ENCODE measurements at regions not wholly inside any gene's neighbourhood (a gene's known extent, or its start where the extent isn't known, plus 50 kb on each side); places are given as distances from the start of the nearest gene placed in this dataset.
"Not testable (repeated sequence)": the region's sequence is repeated elsewhere in the genome, so short reads cannot be mapped to it uniquely, and the experiment has no call there.

DNA sequence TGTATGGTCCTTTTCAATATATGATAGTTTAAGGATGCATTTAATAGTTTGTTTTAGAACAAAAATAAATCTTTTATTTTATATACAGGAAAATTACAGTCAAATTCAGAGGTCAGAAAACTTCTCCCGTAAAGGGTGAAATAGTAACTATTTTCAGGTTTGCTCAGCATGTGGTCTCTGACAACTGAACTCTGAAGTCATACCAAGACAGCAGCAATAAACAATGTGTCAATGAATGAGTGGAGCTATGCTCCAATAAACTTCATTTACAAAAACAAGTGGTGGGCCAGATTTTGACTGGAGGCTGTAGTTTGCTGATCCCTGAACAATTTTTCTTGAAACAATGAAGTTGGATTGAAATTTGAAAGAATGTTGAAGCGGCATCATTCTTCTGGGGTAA is 123.6 kb downstream of the ZNF248 start:
- DNase-seq, result no peak

DNA sequence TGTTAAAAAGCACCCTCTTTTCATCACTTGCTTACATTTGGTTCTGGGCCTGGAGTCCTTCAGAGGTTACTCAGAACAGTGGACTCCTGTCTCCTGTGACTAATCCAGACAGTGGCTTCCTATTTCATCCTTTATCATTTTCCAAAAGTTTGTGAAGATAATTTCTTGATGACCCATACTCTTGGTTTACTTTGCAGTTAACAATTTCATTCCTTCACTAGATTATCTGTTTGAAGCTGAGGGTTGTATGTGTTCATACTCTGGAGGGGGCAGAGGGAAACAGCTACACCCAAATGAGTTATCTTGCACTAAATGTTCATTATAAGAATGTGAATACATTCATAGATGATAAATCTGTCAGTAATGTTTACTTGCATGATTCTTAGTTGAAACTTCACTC is 124.7 kb downstream of the ZNF248 start:
- DNase-seq, result no peak

DNA sequence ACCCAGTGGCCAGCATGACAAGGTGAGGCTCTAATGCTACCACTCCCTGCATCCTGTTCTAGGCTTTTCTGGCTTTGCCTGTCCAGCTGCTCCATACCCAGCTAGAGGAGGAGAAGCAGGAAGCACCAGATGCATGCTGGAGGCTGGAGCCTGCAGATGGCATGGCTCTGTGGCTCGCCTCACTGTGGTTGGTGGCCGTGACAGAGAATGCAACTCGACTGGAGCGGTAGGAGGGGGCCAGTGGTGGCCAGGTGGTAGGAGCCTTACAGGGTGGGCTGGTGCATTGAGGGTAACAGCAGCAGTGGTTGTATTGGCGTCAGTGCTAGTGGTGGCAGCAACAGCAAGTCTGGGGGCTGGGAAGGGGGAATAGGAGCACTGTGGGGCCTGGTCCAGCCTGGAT is 128.6 kb downstream of the ZNF248 start:
- DNase-seq, result no peak

DNA sequence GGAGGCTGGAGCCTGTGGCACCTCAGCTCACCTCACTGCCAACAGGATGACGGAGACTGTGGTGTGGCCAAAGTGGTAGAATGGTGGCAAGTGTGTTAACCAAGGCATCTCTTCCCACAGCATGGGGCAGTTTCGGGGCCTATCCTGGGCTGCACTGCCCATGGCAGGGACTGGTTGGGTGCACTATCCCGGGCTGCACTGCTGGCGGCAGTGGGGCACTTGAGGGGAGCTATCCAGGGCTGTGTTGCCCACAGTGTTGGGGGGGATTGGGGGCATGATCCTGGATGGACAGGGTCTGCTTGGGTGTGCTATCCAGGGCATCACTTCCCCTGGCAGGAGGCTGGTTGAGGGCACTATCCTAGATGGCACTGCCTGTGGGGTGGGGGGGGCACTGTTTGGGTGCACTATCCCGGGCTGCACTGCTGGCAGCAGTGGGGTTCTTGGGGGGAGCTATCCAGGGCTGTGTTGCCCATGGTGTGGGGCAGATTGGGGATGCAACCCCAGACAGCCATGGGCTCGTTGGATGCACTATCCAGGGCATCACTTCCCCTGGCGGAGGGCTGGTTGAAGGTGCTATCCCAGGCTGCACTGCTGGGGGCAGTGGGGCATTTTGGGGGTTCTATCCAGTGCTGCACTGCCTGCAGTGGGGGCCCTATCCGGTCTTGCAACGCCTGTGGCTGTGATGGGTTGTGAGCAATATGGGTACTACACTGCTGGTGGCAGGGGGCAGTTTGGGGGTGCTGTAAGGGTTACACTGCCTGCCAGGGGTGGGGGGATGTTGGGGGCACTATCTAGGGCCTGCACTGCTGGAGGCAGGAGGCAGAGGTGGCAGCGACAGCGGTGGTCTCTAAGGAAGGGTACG is 129.7 kb downstream of the ZNF248 start:
- DNase-seq, result no peak

DNA sequence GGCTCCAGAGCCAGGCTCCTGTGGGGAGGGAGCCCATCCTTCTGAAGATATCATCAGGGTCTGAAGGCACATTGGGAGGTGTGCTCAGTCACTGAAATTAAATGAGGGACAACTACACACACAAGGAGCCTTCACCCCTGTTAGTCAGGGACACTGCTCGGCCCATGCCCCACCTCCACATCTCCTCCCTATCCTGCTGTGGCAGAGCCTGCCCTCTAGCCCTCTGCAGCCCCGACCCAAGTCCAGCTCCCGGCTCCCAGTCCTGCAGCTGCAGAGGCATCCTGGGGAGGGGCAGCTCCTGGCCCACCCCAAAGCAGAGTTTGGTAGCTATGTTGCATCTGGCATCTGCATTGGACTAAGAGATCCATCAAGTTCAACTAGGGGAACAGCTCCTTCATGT is 136.3 kb downstream of the ZNF248 start:
- DNase-seq, result no peak

DNA sequence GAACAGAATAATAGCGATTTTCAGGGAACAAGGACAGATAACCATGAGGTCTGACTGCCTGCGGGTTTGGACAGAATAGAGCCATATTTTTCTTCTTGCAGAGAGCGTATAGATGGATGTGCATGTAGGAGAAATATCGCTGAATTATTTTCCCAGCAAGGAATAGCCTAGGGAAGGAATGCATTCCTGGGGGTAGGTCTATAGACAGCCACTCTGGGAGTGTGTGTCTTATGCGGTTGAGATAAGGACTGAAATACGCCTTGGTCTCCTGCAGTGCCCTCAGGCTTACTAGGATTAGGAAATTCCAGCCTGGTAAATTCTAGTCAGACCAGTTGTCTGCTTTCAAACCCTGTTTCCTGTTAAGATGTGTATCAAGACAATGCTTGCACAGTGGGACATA is 139.3 kb downstream of the ZNF248 start:
- DNase-seq, result not testable (repeated sequence)

DNA sequence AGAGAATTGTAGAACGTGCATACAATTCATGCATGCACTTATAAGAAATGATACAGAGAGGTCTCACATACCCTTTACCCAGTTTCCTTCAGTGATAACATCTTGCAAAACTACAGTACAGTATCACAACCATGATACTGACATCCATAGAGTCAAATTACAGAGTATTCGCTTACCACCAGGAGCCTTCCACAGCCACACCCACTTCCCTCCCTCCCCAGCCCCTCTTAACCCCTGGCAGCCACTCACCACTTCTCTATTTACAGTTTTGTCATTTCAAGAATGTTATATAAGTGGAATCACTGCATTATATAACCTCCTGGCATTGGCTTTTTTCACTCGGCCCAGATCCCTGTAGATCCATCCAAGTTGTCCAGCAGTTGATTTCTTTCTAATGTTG is 143.8 kb downstream of the ZNF248 start:
- DNase-seq, result no peak

DNA sequence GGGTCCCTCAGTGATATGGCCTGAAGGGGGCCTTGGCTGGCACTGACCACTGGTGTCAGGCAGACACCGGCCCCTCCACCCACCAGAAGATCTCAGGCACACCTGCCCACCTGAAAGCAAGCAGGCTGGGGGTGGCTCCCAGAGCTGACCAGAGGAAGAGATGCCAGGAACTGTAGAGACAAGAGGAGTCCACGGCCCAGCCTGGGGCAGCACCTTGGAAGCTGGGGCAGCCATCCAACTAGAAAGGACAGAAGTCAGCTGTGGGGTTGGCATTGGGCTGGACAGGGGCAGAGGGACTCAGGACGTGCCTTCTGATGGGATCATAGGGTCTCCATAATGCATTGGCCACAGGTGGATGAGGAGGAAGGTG is 144.3 kb downstream of the ZNF248 start:
- no peak for DNase-seq

DNA sequence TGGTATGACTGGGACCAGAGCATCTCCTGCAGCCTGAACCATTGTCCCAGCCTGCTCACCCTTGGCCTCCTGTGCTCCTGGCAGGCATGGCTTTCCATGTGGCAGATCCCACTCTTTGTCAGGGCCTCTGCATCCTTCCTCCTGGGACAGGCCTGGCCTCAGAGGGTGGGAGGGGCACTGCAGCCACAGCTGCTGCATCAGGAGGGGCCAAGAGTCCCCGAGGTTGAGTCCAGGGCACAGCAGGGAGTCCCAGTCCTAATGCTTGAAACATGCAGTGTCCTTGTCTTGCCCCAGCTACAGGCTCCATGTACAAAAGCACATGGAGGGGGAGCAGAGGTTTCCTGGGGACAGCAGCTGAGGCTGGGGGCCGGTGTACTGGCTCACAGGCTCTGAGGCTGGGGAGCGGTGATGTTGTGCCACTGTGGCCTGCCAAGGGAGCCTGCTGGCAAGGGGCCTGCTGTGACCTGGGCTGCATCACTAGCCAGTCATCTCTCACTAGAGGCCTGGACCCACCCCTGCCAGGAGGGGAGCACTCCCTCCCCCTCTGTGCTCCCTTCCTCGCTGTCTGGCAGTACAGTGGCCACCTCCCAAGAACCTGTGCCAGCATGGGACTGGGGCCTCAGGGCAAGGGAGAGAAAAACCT is 144.8 kb downstream of the ZNF248 start:
- no peak for DNase-seq

DNA sequence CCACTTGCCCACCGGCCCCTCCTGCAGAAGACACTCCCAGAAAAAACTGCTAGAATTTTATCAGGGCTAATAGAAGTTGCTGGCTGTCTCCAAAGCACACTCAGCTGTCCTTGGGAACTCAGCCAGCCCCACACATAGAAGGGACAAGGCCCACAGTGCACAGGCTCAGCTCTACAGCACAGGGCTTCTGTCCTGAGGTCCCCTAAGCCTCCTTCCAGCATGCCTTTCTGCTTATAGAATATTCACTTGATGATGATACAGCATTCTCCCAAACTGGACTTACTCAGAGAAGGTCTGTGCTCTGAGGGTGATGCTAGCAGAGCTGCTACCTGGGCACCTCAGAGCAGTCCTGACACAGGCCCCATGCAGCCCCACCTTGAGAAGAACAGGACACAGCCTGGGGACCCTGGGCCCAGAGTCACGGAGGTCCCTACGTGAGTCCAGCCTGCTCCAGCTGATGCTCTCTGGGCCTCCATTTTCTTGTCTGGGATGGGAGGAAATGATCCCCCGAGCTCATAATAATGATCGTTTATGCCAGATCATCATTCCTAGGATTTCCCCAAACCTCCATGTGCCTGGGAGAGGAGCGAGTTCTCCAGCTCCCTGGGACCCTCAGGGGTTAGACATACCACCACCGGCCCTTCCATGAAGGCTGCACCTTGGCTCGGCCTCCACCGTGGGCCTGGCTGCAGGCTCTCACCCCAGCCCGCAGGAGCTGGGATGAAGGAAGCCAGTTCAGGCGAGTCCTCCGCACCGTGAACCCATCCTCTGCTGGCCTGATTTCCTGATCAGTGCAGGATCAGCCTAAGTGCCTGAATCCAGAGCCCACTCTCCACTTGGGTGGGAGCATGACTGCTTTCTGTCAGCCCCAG is 145.6 kb downstream of the ZNF248 start:
- no peak for DNase-seq

DNA sequence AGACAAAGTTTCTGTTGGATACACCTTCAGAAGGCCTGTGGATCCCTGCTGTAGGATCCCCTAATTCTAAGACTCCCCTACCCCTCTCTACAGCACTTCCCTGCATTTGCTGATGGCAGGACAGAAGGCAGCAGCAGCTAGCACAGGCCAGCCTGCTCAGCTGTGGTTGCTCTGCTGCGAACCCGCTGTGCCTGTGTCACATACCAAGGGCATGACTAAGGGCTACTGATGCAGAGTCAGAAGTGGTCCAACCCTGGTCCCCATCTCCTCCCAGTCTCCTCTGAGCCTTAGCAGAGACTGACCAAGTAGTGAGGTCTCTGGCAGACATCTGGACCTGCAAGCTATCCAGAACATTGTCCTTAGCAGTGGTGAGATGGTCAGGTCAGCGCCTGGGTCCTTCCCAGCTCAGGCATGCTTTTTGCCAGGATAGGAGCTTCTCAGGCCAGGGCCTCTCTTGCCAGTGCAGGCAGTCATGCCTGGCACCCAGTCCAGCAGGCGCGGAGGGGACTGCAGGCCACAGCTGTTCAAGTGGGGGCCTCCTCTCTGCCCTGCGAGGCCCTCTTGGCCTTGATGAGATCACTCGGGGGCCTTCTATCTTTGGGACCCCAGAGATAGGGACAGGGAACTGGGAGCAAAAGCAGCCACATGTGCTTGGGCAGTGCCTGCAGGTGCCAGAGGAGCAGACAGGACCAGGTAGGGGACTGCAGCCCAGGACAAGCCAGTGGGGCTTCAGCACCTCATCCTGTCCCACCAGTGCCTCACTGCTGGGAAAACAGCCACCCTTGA is 146.4 kb downstream of the ZNF248 start:
- DNase-seq, result no peak

DNA sequence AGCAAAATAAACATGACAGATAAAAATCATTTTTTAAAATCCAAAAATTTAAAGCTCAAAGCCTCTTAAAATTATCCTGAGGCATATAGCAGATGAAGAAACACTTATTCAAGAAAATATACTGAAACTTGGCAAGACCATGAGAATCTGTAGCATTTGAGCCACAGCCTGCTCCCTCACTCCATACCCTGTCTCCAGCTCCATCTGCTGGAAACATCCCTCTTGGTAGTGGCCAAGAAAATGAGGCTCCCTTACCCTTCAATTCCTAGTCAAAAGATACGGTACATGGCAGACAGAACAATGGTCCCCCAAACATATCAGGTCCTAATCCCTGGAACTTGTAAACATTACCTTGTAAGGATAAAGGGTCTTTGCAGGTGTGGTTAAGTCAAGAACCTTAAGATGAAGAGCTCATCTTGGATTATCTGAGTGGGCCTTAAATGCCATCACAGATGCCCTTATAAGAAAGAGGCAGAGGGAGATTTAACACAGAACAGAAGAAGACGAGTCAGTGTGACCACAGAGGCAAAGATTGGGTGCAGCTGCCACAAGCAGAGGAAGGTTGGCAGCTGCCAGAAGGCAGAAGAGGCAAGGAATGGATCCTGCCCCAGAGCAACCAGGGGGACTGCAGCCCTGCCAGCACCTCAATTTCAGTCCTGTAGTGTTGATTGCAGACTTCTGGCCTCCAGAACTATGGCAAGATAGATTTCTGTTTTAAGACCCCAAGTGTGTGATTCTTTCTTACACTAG is 149.4 kb downstream of the ZNF248 start:
- no peak for DNase-seq

DNA sequence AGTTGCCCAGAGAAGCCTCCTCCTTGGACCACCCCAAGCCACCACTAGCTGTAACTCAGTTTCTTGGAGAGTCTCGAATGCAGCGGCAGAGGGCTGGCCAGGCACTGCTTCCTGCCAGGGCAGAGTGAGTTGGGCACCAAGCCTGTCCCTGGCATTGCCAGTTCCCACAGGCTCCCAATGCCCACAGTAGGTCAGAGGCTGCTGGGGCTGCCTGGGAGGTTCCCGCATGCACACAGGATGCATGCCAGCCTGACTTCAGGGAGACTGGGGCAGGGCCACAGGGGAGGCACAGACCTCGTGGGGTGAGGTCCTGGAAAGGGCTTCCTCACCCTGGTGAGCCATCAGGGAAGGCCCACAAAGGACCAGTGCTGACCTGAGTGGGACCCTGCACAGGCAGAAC is 152.8 kb downstream of the ZNF248 start:
- no peak for DNase-seq

DNA sequence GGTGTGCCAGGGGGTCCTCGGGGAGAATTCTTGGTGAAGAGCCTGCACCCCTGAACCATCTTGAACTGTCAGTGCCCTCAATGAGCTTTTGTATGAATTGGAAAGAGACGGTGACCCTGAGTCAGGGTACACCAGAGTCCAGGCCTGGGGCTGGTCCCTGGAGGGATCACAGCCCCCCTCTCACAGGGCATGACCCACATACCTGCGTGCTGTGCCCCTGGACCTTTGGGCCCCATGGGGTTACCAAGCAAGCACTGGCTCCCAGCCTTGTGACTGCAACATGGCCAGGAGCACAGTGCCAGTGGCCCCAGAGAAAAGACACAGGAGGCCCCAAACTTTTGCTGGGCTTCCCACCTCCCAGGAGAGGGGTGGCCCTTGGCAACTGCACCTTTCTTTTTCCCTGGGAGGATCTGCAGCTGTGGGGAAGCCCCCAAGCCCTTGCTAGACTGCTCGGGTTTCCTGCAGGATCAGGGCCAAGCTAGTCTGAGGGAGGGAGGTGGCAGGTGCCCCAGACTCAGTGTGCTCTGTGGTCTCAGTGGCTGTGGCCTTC is 153.5 kb downstream of the ZNF248 start:
- DNase-seq, result no peak

DNA sequence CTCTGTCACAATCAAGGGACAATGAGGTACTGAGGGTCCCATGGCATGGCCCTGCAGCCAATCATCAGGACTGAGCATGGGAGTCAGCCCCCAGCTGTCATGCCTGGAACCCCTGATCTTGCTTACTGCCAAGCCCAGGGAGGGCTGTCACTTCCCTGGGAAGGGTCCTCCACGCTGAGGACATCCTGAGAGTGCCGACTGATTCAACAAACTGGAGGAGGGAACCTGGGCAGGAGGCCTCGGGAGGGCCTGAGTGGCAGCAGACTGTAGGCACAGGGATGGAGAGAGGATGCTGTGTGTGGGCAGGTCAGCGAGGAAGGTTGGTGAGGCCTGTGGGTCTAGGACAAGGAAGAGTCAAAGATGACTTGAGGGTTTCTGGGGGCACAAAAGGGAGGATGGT is 154.3 kb downstream of the ZNF248 start:
- no peak for DNase-seq

DNA sequence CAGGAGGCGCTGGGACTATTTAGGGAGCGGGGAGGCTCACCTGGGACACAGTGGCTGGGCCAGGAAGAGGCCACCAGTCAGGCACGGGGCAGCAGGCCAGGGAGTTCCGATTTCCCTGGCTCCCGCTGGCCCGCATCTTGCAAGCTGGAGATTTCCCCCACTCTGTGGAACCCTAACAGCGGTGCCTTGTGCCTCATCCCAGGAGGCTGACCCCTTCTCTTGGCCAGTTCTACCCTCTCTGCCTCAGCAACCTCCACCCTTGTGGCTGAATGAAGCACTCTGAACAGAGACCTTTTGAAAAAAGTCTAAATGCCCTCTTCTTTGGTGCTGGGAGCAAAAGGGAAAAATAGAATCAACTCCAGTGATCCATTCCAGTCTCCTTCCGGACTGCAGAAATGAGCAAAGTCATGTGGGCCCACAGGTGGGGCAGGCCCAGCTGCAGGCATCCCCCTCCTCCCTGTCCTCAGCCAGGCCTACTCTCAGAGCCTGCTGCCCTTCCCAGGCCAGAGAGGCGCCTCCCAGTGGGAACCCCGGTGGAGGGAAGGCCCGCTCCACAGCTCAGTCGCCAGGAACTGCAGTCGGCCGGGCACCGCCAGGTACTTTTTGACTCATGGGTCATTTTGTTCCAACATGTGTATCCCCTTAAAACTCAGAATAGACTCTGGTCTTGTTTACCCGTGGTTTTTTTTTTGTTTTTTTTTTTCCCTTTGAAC is 155.5 kb downstream of the ZNF248 start:
- DNase-seq, result no peak

DNA sequence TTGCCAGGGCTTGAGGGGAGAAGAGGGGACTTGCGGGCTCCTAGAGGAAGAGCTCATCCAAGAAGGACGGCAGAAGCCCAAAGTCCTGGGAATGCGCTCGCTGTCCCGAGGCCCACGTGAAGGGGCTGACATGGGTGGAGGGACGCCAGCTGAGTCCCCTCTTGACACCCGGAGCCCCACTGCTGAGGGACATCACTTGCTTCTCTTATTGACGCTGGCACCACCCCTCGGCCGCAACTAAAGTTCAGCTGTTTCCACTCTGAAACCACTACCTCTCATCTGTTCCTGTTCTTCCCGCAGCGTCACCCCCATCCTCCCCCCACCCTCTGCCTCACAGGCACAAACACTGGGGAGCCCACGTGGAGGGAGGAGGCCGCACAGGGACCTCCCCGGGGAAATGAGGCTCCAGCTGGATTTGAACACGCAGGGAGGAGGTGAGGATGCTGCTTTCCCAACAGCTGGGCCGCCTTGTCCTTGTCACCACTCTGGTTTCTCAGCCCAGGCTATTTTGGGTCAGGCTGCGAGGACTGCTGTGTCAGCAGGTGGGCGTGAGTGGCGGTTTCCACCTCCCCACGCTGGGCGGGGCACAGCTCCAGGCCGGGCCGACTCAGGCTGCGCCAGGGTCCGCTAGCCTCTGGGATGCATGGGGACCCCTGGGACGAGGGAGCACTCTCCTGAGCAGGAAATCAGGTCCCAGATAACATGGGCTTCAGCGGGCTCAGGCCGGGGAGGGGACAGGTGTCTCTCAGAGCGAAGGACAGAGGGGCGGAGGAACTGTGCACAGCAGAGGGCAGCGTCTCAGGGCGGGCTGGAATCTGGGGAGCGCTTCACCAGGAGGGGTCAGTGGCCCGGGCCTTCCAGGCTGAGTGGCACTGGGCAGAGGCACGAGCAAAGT is 156.3 kb downstream of the ZNF248 start:
- DNase-seq, result no peak

DNA sequence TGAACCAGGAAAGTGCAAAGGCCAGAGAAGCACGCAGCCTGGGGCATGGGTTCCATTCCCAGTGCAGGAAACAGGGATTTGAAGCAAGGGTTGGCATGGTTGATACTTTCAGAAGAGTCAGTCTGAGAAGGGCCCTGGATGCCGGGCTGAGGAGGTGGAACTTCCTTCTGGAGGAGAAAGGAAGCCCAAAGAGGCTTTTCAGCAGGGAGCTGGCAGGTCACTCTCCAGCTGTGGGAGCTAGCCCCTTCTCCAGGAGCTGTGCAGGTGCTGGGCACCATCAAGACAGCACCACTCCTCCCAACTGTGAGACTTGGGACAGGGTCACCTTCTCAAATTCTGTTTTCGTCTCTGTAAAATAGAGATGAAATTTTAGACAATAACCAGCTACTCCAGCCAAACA is 169.8 kb downstream of the ZNF248 start:
- no peak for DNase-seq

DNA sequence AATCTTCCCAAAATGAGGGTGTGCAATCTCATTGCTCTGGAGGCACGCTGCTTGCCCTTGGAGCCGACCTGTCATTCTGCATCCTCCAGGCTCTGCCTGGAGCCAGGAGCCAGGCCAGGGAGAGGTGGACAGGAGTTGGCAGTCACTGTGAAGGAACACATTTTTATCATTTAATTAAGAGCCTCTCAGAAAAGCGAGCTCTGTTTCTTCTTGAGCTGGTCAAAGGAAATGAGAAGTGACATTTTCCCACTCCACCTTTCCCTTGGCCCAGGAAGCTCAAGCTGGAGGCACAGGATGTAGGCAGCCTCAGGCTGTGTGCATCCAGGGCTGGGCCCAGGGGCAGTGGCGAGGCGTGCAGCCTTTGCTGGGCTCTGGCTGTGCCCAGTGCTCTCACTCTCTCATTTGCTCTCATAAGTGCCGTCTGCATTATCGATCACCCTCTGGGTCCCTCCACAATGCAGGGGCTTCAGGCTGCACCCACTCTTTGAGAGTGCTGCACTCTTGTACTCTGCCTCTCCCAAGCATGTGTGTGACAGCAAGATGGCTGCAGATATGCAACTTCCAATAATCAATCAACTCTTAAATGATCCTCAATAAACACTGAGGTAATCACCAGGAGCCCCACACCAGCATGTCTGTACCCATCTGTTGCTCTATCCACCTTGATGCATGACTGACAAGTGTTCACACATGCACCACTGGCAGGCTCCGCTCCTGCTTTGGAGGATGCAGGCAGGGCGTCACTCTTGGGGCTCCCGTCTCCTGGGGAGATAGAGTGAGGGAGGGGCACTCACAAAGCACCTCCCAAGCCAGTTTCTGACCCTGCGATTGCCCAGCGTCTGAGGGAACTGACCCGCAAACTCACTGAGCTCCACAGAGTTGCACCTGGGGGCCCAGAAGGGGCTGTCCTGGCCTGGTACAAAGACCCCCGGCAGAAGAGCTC is 171.4 kb downstream of the ZNF248 start:
- DNase-seq, result no peak

Measured in hematopoietic multipotent progenitor cell treated with erythropoietin and hydrocortisone succinate and interleukin-3 and kit ligand, for 4 days (in vitro differentiated cells).